Colonic mucosa (tissue), 4 donors: ENCODE measurements at regions not wholly inside any gene's neighbourhood (a gene's known extent, or its start where the extent isn't known, plus 50 kb on each side); places are given as distances from the start of the nearest gene placed in this dataset.
"Not testable (repeated sequence)": the region's sequence is repeated elsewhere in the genome, so short reads cannot be mapped to it uniquely, and the experiment has no call there.

Source experiments
- DNase-seq: peaks from one replicate; pipeline ENCODE4 v3.0.0-alpha.2; 2020
- H3K27ac ChIP-seq: fragments of 200-600 bp; one replicate; pipeline ENCODE4 v1.8.0; 2021
- H3K27me3 ChIP-seq: fragments of 200-600 bp; one replicate; pipeline ENCODE4 v1.8.0; 2021
- H3K36me3 ChIP-seq: fragments of 200-600 bp; one replicate; pipeline ENCODE4 v1.8.0; 2021
- H3K4me1 ChIP-seq: fragments of 200-600 bp; one replicate; pipeline ENCODE4 v1.8.0; 2021; ENCODE audit warnings: mild to moderate bottlenecking
- H3K4me3 ChIP-seq: fragments of 200-600 bp; one replicate; pipeline ENCODE4 v1.8.0; 2021
- H3K9ac ChIP-seq, 2 donors: one replicate each; pipeline ENCODE4 v1.7.0; 2013; ENCODE audit warnings: control low read depth in 2 of 2, low read depth in 2 of 2, low read length in 2 of 2
- H3K9me3 ChIP-seq: fragments of 200-600 bp; one replicate; pipeline ENCODE4 v1.8.0; 2021
- intact Hi-C: fragments of 100-400 bp; cut with DNase I; formaldehyde crosslinking; loops from one replicate; pipeline ENCODE4 v1.14.1; 2022
- TF ChIP-seq, protein P1 (sequence below): fragments of 200-600 bp; IDR thresholded peaks from one replicate; pipeline ENCODE4 v1.8.0; 2022; ENCODE audit warnings: antibody characterized with exemption, mild to moderate bottlenecking
- donor health status: healthy.
- donor health status: DM: no; HTN: no; CAD: no.
- donor health status: DM: no; HTN: no; CAD: no.

DNA sequence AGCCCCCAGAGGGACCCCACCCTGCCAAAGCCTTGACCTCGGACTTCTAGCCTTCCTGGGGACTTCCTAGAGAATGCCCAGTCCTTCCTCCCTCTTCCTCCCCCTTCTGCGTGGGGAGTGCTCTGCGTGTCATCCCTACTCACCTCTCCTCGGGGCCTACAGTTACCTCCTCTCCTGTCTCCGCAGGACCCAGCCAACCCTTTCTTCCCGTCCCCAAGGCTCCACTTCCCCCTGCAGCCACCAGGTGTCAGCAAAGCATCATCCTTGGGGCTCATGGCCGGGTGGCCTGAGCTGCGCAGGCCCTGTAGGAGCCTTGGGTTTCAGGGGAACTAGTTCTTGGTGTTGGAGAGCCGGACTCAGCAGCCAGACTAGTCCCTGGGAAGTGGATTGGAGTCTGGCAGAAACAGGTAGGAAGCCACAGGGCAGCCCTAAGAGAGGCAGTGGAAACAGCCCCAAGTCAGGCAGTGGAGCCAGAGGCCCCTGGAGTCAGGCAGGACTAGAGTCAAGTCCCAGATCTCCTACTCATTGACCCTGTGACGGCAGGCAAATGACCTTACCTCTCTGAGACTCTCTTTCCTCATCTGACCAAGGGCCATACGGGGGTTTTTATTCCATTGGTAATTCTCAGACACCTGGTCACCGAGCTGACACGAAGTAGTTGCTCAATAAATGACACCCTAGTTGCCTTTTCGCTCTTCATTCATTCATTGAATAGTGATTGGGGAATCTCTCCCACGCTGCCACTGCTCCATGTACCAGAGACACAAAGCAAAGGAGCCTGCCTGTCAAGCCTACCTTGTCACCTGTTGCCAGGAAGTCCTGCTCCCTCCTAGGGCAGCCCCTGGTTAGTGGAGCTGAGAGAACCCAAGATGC is 101.8 kb upstream of the GRK3 start:
- not testable (repeated sequence) for H3K9me3 ChIP-seq, H3K27ac ChIP-seq, H3K36me3 ChIP-seq, H3K4me1 ChIP-seq, H3K9ac ChIP-seq, H3K4me3 ChIP-seq, H3K27me3 ChIP-seq
- TF ChIP-seq, protein P1, sequence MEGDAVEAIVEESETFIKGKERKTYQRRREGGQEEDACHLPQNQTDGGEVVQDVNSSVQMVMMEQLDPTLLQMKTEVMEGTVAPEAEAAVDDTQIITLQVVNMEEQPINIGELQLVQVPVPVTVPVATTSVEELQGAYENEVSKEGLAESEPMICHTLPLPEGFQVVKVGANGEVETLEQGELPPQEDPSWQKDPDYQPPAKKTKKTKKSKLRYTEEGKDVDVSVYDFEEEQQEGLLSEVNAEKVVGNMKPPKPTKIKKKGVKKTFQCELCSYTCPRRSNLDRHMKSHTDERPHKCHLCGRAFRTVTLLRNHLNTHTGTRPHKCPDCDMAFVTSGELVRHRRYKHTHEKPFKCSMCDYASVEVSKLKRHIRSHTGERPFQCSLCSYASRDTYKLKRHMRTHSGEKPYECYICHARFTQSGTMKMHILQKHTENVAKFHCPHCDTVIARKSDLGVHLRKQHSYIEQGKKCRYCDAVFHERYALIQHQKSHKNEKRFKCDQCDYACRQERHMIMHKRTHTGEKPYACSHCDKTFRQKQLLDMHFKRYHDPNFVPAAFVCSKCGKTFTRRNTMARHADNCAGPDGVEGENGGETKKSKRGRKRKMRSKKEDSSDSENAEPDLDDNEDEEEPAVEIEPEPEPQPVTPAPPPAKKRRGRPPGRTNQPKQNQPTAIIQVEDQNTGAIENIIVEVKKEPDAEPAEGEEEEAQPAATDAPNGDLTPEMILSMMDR: peak; percentile 97
- intact Hi-C loops: loop anchor here (2.0 to 10.0 kb wide), 3 partner anchors 240 to 872 kb away; no protein-coding TSS in a partner anchor
- peak; percentile 81 for DNase-seq

DNA sequence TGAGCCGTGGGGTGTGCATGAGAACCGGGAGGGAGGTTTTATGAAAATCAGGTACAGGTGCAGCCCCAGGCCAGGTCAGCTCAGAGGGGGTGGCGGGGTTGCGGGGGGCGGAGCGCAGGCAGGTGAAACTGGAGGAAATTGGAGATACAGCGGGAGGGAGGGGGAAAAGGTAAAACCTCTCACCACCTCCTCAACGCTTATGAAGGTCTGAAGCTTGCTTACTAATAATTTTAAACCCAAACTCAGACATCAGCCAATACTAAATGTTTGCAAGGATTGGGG is 101.2 kb upstream of the GRK3 start:
- H3K4me1 ChIP-seq, H3K9me3 ChIP-seq, H3K4me3 ChIP-seq, H3K9ac ChIP-seq, H3K27me3 ChIP-seq, H3K27ac ChIP-seq, H3K36me3 ChIP-seq, DNase-seq: not testable (repeated sequence)
- intact Hi-C loops: loop anchor here (2.0 to 10.0 kb wide), 3 partner anchors 239 to 872 kb away; no protein-coding TSS in a partner anchor

- DNase-seq, H3K4me1 ChIP-seq, H3K27ac ChIP-seq, H3K27me3 ChIP-seq, H3K9ac ChIP-seq, H3K9me3 ChIP-seq, H3K4me3 ChIP-seq, H3K36me3 ChIP-seq: not testable (repeated sequence)
- intact Hi-C loops: loop anchor here (5.0 to 10.0 kb wide), 2 partner anchors 238 to 870 kb away; no protein-coding TSS in a partner anchor
These were observed 100.1 kb upstream of the GRK3 start for GRCh38 chr22:25464326-25464725.

- Histone ChIP-seq H3K4me1 (no peaks in the 10 kb centered on the region), H3K36me3 (no peaks in the 10 kb centered on the region), H3K9ac (no peak overlapping the region), H3K4me3 (no peak overlapping the region), H3K27me3 (no peaks in the 10 kb centered on the region), H3K27ac (no peak overlapping the region), H3K9me3 (no peaks in the 10 kb centered on the region)
- intact Hi-C loops: loop anchor here (10.0 kb wide), 1 partner anchor 869 kb away; no protein-coding TSS in a partner anchor
- no peak for DNase-seq
- TF ChIP-seq, protein P1: no peak
These were observed 98.5 kb upstream of the GRK3 start for GRCh38 chr22:25465949-25466348.

GRCh38 chr22:25472382-25472781 is 92.1 kb upstream of the GRK3 start:
- Histone ChIP-seq H3K9me3 (no peaks in the 10 kb centered on the region), H3K4me1 (no peaks in the 10 kb centered on the region), H3K27ac (no peak overlapping the region), H3K27me3 (no peaks in the 10 kb centered on the region), H3K36me3 (no peaks in the 10 kb centered on the region), H3K9ac (no peak overlapping the region), H3K4me3 (no peak overlapping the region)
- TF ChIP-seq, protein P1: no peak
- intact Hi-C loops: no loop called here
- DNase-seq: no peak

GRCh38 chr22:25475257-25476022 is 89.0 kb upstream of the GRK3 start:
- no peaks in the 10 kb centered on the region for H3K27me3 ChIP-seq
- no peak overlapping the region for H3K27ac ChIP-seq
- no peaks in the 10 kb centered on the region for H3K36me3 ChIP-seq
- TF ChIP-seq, protein P1: no peak
- DNase-seq: no peak
- intact Hi-C loops: no loop called here
- H3K4me3 ChIP-seq: no peak overlapping the region
- H3K9ac ChIP-seq: no peak overlapping the region
- no peaks in the 10 kb centered on the region for H3K9me3 ChIP-seq
- no peaks in the 10 kb centered on the region for H3K4me1 ChIP-seq
